Left ventricle myocardium inferior (tissue), 1 donor: ENCODE measurements at regions not wholly inside any gene's neighbourhood (a gene's known extent, or its start where the extent isn't known, plus 50 kb on each side); places are given as distances from the start of the nearest gene placed in this dataset.
A peak's percentile ranks its signal among the peaks of the same experiment; 100 is the strongest.

ENCODE experiments used
- DNase-seq: peaks from one replicate; pipeline ENCODE4 v3.0.0-alpha.2; 2020
- H3K27ac ChIP-seq: fragments of 200-600 bp; replicated peaks from 2 replicates; pipeline ENCODE4 v1.8.0; 2021
- H3K27me3 ChIP-seq: fragments of 200-600 bp; 2 replicates; pipeline ENCODE4 v1.8.0; 2021; ENCODE audit warnings: low read depth
- H3K36me3 ChIP-seq: fragments of 200-600 bp; 2 replicates; pipeline ENCODE4 v1.8.0; 2021
- H3K4me1 ChIP-seq: fragments of 200-600 bp; 2 replicates; pipeline ENCODE4 v1.8.0; 2021
- H3K4me3 ChIP-seq: fragments of 200-600 bp; 2 replicates; pipeline ENCODE4 v1.8.0; 2021; ENCODE audit warnings: mild to moderate bottlenecking, moderate library complexity
- H3K9me3 ChIP-seq: fragments of 200-600 bp; replicated peaks from 2 replicates; pipeline ENCODE4 v1.8.0; 2021
- intact Hi-C: fragments of 100-400 bp; cut with micrococcal nuclease; formaldehyde crosslinking; loops from one replicate; pipeline ENCODE4 v1.11.0; 2022
- TF ChIP-seq, protein P1 (sequence below): fragments of 200-600 bp; IDR thresholded peaks from 2 replicates; pipeline ENCODE4 v1.8.0; 2021; ENCODE audit warnings: antibody characterized with exemption, mild to moderate bottlenecking, borderline replicate concordance
- donor health status: DM: no; HTN: yes; CAD: no; lungs with severe emphysema.

DNA sequence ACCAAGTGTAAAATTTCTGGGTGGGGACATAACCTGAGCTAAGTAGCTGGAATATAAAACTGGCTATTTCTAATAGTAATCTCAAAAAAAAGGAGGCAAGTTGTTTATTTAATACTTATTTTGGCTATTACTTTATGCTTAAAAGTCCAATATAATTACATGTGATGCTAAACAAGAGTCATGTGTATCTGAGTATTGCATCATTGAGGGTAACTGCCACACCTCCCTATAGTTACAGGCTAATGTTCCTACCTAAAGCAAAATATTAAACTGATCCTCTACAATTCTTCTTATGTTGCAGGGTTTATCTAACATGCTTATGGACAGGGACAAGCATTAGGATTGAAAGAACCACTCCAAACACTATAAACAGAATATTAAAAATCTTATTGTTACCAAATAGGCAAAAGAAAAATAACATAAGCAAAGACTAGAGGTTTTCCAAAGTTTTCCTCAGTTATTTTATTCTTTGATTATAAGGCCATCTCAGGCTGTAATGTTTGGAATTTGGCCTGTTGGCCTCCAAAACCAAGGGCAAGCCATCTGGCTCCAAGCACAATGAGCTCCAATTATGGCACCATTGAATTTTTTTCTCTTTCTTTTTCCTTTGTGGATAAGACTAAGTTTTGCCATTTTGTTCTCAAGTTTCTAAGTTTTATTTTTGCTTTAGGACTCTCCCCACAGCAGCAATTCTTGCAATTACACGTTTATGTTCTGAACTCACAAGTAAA lies 75.8 kb upstream of the ABI3BP start:
- Histone ChIP-seq H3K9me3 (no peaks in the 10 kb centered on the region), H3K4me1 (peaks cover 10% of the 10 kb centered on the region), H3K27me3 (no peaks in the 10 kb centered on the region), H3K36me3 (no peaks in the 10 kb centered on the region), H3K4me3 (no peak overlapping the region), H3K27ac (no peak overlapping the region)
- intact Hi-C loops: no loop called here
- DNase-seq: no peak
- TF ChIP-seq, protein P1, sequence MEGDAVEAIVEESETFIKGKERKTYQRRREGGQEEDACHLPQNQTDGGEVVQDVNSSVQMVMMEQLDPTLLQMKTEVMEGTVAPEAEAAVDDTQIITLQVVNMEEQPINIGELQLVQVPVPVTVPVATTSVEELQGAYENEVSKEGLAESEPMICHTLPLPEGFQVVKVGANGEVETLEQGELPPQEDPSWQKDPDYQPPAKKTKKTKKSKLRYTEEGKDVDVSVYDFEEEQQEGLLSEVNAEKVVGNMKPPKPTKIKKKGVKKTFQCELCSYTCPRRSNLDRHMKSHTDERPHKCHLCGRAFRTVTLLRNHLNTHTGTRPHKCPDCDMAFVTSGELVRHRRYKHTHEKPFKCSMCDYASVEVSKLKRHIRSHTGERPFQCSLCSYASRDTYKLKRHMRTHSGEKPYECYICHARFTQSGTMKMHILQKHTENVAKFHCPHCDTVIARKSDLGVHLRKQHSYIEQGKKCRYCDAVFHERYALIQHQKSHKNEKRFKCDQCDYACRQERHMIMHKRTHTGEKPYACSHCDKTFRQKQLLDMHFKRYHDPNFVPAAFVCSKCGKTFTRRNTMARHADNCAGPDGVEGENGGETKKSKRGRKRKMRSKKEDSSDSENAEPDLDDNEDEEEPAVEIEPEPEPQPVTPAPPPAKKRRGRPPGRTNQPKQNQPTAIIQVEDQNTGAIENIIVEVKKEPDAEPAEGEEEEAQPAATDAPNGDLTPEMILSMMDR: no peak

DNA sequence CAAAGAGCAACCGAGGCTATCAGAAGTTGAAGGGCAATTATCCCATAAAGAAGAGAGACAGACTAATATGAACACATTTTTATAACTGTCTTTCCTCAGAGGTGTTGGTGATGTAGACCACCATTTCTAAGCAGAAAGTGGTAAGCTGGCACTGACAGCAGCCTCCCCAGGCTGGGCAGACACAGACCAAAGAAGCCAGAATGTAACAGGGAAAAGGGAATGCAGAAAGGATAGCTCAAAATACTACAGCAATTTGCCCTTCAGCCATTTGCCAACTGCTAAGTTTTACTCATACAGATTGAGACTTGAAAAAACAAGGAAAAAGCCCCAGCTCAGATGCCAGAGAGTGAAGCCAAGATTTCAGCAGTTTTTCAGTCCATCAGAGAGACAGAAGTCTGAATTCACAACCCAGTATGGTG lies 73.5 kb upstream of the ABI3BP start:
- peak overlapping the region; percentile 28 for H3K27ac ChIP-seq
- H3K36me3 ChIP-seq: no peaks in the 10 kb centered on the region
- TF ChIP-seq, protein P1: no peak
- no peak overlapping the region for H3K4me3 ChIP-seq
- H3K9me3 ChIP-seq: no peaks in the 10 kb centered on the region
- H3K4me1 ChIP-seq: peaks cover 7% of the 10 kb centered on the region
- intact Hi-C loops: no loop called here
- no peaks in the 10 kb centered on the region for H3K27me3 ChIP-seq
- no peak for DNase-seq

DNA sequence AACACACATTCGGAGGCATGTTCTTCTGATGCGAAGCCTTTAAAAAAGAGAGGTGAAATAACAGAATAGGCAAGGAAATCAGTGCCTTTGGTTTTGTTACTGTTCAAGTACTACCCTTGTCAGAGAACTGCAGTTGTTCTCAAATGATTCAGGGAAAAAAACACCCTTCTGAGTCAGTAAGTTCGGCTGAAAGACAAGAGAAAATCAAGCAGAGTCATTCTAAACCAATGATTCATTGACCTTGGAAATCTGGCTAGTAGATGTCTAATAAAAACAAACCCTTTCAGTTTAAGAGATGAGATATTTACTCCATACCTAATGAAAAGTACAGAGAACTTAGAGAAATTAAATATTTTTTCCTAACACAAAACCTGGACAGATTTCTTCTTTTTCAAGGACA lies 72.7 kb upstream of the ABI3BP start:
- H3K9me3 ChIP-seq: peaks cover 4% of the 10 kb centered on the region
- no peak overlapping the region for H3K4me3 ChIP-seq
- peaks cover 7% of the 10 kb centered on the region for H3K4me1 ChIP-seq
- H3K27me3 ChIP-seq: no peaks in the 10 kb centered on the region
- TF ChIP-seq, protein P1: no peak
- H3K27ac ChIP-seq: peak overlapping the region; percentile 28
- intact Hi-C loops: no loop called here
- H3K36me3 ChIP-seq: no peaks in the 10 kb centered on the region
- DNase-seq: no peak

DNA sequence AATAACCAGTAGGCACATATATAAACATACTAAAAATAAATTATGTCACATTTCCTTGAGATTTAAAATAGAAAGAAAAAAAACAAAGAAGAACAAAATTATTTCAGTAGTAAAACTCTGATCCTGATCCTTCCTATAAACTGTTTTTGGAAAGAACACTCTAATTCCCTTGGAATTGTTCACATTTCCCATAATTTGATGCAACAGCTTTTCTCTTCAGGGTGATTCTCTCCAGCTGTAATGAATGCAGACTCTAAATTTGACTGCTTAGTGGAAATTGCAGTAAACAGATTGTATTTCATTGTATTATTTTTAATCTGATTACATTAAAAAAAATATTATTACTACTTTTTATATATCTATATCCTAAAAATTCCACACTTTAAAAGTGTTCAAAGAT lies 70.2 kb upstream of the ABI3BP start:
- peaks cover 30% of the 10 kb centered on the region for H3K9me3 ChIP-seq
- H3K27ac ChIP-seq: no peak overlapping the region
- H3K4me3 ChIP-seq: no peak overlapping the region
- intact Hi-C loops: no loop called here
- H3K4me1 ChIP-seq: peaks cover 7% of the 10 kb centered on the region
- H3K27me3 ChIP-seq: no peaks in the 10 kb centered on the region
- no peak for DNase-seq
- no peaks in the 10 kb centered on the region for H3K36me3 ChIP-seq
- TF ChIP-seq, protein P1: no peak

DNA sequence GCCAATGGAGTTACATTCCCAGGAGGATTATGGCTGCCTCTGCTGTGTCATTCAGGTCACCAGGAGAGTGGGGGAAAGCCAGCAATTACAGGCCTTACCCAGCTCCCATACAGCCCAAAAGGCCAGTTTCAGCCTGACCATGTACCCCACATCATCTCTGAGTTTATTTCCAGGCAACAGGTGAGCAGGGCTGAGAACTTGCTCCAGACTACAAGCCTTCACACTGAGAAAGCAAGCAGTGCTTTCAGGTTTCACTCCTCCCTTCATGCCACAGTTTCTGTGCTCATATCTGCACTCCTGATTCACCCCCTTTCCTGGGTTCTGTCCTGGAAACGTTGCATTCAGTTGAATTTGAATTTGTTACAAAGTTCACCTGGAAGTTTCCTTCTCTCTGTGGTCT lies 68.1 kb upstream of the ABI3BP start:
- no peak for DNase-seq
- H3K4me3 ChIP-seq: no peak overlapping the region
- intact Hi-C loops: no loop called here

More for the DNA sequence above, 68.1 kb upstream of the ABI3BP start:
- Histone ChIP-seq H3K4me1 (peaks cover under 1% of the 10 kb centered on the region), H3K36me3 (no peaks in the 10 kb centered on the region), H3K27me3 (no peaks in the 10 kb centered on the region), H3K27ac (no peak overlapping the region), H3K9me3 (peaks cover 50% of the 10 kb centered on the region)
- TF ChIP-seq, protein P1: no peak
